CD4-positive, alpha-beta T cell (primary cell): ENCODE measurements at regions not wholly inside any gene's neighbourhood (a gene's known extent, or its start where the extent isn't known, plus 50 kb on each side); places are given as distances from the start of the nearest gene placed in this dataset.

ENCODE experiments used
- ATAC-seq: fragments of 200-7000 bp; cut with Tn5 transposase; one replicate; pipeline ENCODE4 v1.10.0; 2022; ENCODE audit warnings: mild to moderate bottlenecking; ENCODE audit not compliant: poor library complexity
- CTCF ChIA-PET: fragments of 350-600 bp; sonication (Branson Sonifier 250); formaldehyde crosslinking; loops from one replicate; lab custom pipeline; 2021; ENCODE audit warnings: antibody characterized with exemption, inconsistent platforms; lab: Charles Lee
- POLR2A ChIA-PET: fragments of 350-600 bp; sonication (Branson Sonifier 250); formaldehyde crosslinking; loops from one replicate; lab custom pipeline; 2021; ENCODE audit warnings: antibody characterized with exemption, inconsistent platforms; lab: Charles Lee
- DNase-seq, 14 experiments: peaks; one replicate each; pipeline ENCODE4 v3.0.0-alpha.2; 2013 to 2020; ENCODE audit warnings: mixed read lengths in 2 of 14
- H3K27ac ChIP-seq, 2 donors: one replicate each; pipeline versions ENCODE4 v1.5.1 to v1.7.0; 2013; ENCODE audit warnings: low read length in 2 of 2, low read depth in 1 of 2, mild to moderate bottlenecking in 1 of 2
- H3K27me3 ChIP-seq, 2 experiments: 1 replicate in 1 of 2; 2 replicates in 1 of 2; pipeline versions ENCODE4 v1.6.1 to v1.7.0; 2013; ENCODE audit warnings: low read length in 2 of 2, control low read depth in 1 of 2, mild to moderate bottlenecking in 1 of 2, moderate library complexity in 1 of 2; ENCODE audit not compliant: insufficient read depth in 2 of 2, control insufficient read depth in 1 of 2
- H3K36me3 ChIP-seq: one replicate; pipeline ENCODE4 v1.6.1; 2013; ENCODE audit warnings: low read length, control low read depth; ENCODE audit not compliant: insufficient read depth
- H3K4me1 ChIP-seq: one replicate; pipeline ENCODE4 v1.6.1; 2013; ENCODE audit warnings: low read length, control low read depth; ENCODE audit not compliant: insufficient read depth
- H3K4me3 ChIP-seq: one replicate; pipeline ENCODE4 v1.5.1; 2013; ENCODE audit warnings: mild to moderate bottlenecking, low read length, moderate library complexity
- H3K9me3 ChIP-seq, 2 experiments: 1 replicate in 1 of 2; 2 replicates in 1 of 2; pipeline versions ENCODE4 v1.6.1 to v1.7.0; 2013; ENCODE audit warnings: low read length in 2 of 2, mild to moderate bottlenecking in 2 of 2, control low read depth in 1 of 2, moderate library complexity in 1 of 2; ENCODE audit not compliant: control insufficient read depth in 1 of 2, insufficient read depth in 1 of 2
- H3K27ac Mint-ChIP-seq: one replicate; pipeline ENCODE4 v1.8.0; 2020; ENCODE audit warnings: mixed read lengths
- H3K27me3 Mint-ChIP-seq: one replicate; pipeline ENCODE4 v1.8.0; 2021; ENCODE audit warnings: mixed read lengths
- H3K36me3 Mint-ChIP-seq: one replicate; pipeline ENCODE4 v1.8.0; 2021; ENCODE audit warnings: low read depth, mixed read lengths
- H3K4me1 Mint-ChIP-seq: one replicate; pipeline ENCODE4 v1.8.0; 2021; ENCODE audit warnings: low read depth, mixed read lengths
- H3K4me3 Mint-ChIP-seq: one replicate; pipeline ENCODE4 v1.8.0; 2020; ENCODE audit warnings: mild to moderate bottlenecking, mixed read lengths
- H3K9me3 Mint-ChIP-seq: one replicate; pipeline ENCODE4 v1.8.0; 2020; ENCODE audit warnings: mixed read lengths
- intact Hi-C, 2 experiments: fragments of 100-400 bp; cut with DNase I in 1 of 2; cut with micrococcal nuclease in 1 of 2; formaldehyde crosslinking; loops; one replicate each; pipeline versions ENCODE4 v1.15.1 to v1.9.0; 2023 to 2025; cut with DNase I, micrococcal nuclease
- TF ChIP-seq, protein P1 (sequence below): fragments of 200-600 bp; IDR thresholded peaks from one replicate; pipeline ENCODE4 v1.8.0; 2022; ENCODE audit warnings: antibody characterized with exemption, mild to moderate bottlenecking

DNA sequence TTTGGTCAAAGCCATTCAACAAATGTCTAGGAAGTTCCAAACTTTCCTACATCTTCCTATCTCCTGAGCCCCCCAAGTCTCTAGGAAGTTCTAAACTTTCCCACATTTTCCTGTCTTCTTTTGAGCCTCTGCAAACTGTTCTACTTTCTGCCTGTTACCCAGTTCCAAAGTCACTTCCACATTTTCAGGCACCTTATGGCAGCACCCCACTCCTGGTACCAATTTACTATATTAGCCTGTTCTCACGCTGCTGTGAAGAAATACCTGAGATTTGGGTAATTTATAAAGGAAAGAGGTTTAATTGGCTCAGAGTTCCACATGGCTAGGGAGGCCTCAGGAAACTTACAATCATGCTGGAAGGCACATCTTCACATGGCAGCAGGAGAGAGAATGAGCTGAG, 869.2 kb downstream of the TDRD15 start:
- POLR2A ChIA-PET: no interaction called here
- peaks cover 11 to 21% of the 10 kb centered on the region in 2 experiments for H3K9me3 ChIP-seq
- ATAC-seq: no peak

DNA sequence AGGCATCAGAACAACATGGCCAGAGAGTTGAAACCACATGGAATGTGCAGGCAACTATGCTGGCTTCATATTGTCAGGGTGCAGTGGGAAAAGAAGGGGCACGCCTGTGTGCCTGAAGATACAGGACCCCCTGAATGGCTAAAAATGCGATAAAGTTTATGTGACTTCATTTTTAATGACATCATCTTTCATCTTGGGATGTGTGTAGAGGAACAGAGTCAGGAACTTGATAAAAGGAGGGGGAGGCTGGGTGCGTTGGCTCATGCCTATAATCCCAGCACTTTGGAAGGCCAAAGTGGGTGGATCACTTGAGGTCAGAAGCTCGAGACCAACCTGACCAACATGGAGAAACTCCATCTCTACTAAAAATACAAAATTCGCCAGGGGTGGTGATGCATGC, 872.6 kb downstream of the TDRD15 start:
- H3K27ac ChIP-seq: no peak overlapping the region
- TF ChIP-seq, protein P1, sequence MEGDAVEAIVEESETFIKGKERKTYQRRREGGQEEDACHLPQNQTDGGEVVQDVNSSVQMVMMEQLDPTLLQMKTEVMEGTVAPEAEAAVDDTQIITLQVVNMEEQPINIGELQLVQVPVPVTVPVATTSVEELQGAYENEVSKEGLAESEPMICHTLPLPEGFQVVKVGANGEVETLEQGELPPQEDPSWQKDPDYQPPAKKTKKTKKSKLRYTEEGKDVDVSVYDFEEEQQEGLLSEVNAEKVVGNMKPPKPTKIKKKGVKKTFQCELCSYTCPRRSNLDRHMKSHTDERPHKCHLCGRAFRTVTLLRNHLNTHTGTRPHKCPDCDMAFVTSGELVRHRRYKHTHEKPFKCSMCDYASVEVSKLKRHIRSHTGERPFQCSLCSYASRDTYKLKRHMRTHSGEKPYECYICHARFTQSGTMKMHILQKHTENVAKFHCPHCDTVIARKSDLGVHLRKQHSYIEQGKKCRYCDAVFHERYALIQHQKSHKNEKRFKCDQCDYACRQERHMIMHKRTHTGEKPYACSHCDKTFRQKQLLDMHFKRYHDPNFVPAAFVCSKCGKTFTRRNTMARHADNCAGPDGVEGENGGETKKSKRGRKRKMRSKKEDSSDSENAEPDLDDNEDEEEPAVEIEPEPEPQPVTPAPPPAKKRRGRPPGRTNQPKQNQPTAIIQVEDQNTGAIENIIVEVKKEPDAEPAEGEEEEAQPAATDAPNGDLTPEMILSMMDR: no peak
- Mint-ChIP-seq H3K27ac (no peak overlapping the region), H3K9me3 (peaks cover 21% of the 10 kb centered on the region), H3K4me3 (no peak overlapping the region), H3K4me1 (no peaks in the 10 kb centered on the region), H3K27me3 (no peaks in the 10 kb centered on the region), H3K36me3 (no peaks in the 10 kb centered on the region)
- ChIA-PET POLR2A (no interaction called here), CTCF (no interaction called here)
- H3K9me3 ChIP-seq: peaks cover 15 to 21% of the 10 kb centered on the region in 2 experiments
- H3K36me3 ChIP-seq: no peaks in the 10 kb centered on the region
- no peaks in the 10 kb centered on the region for H3K4me1 ChIP-seq
- no peak overlapping the region for H3K4me3 ChIP-seq
- ATAC-seq: no peak
- no peaks in the 10 kb centered on the region for H3K27me3 ChIP-seq
- DNase-seq: no peak
- intact Hi-C loops: no loop called here

More for the DNA sequence above, 869.2 kb downstream of the TDRD15 start:
- Histone ChIP-seq H3K36me3 (no peaks in the 10 kb centered on the region), H3K27me3 (no peaks in the 10 kb centered on the region), H3K4me3 (no peak overlapping the region), H3K27ac (no peak overlapping the region), H3K4me1 (no peaks in the 10 kb centered on the region)
- H3K27ac Mint-ChIP-seq: no peak overlapping the region
- no peaks in the 10 kb centered on the region for H3K27me3 Mint-ChIP-seq
- no peaks in the 10 kb centered on the region for H3K4me1 Mint-ChIP-seq
- TF ChIP-seq, protein P1: no peak
- no peak for DNase-seq
- intact Hi-C loops: no loop called here
- no peaks in the 10 kb centered on the region for H3K36me3 Mint-ChIP-seq
- no peak overlapping the region for H3K4me3 Mint-ChIP-seq
- peaks cover 25% of the 10 kb centered on the region for H3K9me3 Mint-ChIP-seq
- CTCF ChIA-PET: no interaction called here

DNA sequence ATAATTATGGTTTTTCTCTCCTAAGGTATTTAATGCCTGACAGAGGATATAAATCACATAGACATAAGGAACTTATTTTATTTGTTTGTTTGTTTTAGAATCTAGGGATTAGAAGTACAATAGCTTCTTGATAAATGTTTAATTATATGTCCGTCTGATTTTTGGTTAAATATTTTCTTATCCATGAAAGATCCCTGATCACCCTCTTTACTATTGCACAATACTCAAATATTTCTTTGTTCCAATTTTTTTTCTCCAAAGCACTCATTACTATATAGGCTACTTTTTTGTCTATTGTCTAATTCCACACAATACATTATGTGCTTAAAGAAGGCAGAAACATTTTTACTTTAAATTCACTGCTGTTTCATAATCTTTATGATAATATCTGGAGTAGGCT, 875.8 kb downstream of the TDRD15 start:
- ATAC-seq: no peak
- POLR2A ChIA-PET: no interaction called here
- H3K9me3 Mint-ChIP-seq: peaks cover 11% of the 10 kb centered on the region
- no peaks in the 10 kb centered on the region for H3K36me3 Mint-ChIP-seq
- no peak for DNase-seq
- no peaks in the 10 kb centered on the region for H3K4me1 Mint-ChIP-seq
- peaks cover 1 to 7% of the 10 kb centered on the region in 2 experiments for H3K9me3 ChIP-seq
- CTCF ChIA-PET: no interaction called here
- H3K27ac Mint-ChIP-seq: no peak overlapping the region
- no peaks in the 10 kb centered on the region for H3K27me3 Mint-ChIP-seq
- TF ChIP-seq, protein P1: no peak
- H3K27me3 ChIP-seq: no peaks in the 10 kb centered on the region
- no peak overlapping the region for H3K4me3 ChIP-seq
- H3K36me3 ChIP-seq: no peaks in the 10 kb centered on the region
- no peak overlapping the region for H3K27ac ChIP-seq
- intact Hi-C loops: no loop called here
- no peak overlapping the region for H3K4me3 Mint-ChIP-seq
- H3K4me1 ChIP-seq: no peaks in the 10 kb centered on the region
